GM18870 (cell line): ENCODE measurements at regions not wholly inside any gene's neighbourhood (a gene's known extent, or its start where the extent isn't known, plus 50 kb on each side); places are given as distances from the start of the nearest gene placed in this dataset.
"Not testable (repeated sequence)": the region's sequence is repeated elsewhere in the genome, so short reads cannot be mapped to it uniquely, and the experiment has no call there.

Source experiments
- ATAC-seq: cut with Tn5 transposase; IDR thresholded peaks from one replicate; pipeline ENCODE4 v1.9.1; 2021; ENCODE audit warnings: moderate library complexity; ENCODE audit not compliant: unreplicated experiment

DNA sequence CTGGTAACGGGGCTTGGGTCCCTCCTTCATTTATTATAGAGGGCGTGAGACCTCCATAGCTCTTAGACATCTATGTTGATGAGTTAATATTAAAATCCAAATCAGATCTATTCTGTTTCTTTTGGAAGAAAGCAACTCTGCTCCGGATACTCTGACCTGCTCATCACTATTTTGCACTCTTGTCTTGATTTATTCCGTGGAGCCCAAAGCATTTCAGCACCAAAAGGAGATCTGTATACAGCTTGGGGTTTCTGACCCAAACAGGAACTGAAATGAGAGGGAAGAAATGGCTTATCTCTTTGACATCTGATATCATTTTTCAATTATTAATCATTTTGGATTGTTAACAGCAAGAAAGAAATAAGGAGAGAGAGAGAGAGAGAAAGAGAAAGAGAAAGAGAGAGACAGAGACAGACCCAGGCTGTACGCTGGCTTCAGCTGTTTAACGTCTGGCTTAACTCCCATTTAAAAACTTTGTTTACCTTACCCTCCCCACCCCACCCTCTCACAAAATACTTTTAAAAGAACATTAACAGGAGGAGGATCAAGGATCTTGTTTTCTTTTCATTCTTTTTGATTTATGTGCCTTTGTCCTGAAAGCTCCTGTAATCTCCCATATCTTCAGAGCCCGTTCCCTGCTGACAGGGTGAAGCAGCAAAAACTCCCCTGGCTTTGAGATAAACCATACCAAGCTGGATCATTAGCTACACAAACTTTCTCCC lies 231.4 kb upstream of the TUT7 start:
- no peak for ATAC-seq

DNA sequence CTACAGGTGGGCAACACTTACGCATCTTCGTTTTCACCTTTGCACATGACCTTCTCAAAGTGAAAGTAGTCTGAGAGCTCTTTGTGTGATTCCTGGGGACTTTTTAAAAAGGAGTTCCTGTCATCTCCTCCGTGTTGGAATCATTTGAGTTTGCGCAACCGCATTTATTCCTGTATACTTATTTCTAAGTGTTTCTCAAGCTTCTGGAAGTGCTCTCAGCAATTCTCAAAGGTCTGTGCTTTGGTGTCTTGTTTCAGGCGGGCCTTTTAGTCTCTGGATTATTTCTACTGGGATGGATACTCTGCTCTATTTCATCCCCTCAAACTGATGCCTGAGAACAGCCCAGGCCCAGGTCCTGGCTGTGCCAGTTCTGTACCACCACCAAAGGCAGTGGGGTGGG lies 226.5 kb upstream of the TUT7 start:
- no peak for ATAC-seq

DNA sequence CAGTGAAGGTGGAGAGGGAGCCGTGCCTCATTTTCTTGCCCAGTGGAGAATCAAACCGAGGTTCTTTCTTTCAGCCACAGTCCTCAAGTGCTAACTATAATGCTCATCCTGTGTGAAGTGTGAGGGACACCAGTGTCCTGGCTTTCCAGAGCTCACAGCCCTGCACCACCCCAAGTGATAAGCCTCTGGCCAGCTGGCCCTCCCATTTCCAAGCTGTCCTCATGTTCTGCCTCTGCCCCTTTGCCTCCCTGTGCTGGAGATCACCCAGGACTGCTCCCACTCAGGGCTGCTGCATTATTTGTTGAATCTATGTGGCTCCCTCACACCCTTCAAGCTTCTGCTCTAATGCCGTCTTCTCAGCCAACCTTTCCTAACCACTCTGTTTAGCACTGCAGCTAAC lies 224.5 kb upstream of the TUT7 start:
- no peak for ATAC-seq

DNA sequence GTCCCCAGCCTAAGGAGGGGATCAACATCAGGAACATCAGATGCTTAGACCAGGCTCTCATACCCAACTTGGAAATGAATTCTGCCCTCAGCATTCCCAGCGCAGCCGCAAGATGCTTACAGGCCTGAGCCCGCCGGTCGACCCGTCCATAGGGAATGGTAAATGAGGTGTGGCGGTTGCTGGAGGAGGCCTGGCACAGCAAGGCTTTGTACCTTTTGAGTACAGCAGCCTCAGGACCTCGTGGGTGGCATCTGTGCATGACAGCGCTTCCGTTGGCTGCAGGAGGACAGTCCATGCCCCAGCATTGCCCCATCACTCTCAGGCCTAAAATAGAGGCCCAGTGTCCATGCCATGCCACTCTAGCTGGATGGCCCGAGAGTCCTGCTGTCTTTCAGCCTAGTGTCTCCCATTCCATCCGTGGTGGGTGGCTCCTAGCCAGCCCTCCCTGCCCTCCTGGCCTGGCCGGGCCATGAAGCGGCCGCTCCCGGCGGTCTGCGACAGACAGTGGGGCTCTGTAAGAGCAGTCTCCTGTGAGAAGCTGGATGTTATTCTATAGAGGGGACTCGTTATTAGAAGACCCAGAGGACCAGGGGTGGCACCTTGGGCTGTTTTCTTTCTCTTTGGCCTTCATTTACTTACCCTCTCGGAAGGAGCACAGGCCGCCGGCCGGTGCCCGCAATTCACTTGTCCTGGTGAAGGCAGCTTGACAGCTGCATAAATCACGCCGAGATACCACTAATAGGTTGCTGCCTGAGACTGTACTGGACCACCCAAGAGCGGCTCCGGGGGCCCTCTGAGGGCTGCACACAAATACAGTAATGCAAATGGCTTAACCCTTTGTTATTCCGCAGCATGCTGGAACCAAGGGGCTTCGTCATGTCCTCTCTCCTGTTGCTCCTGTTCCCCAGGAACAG lies 223.5 kb upstream of the TUT7 start:
- no peak for ATAC-seq

DNA sequence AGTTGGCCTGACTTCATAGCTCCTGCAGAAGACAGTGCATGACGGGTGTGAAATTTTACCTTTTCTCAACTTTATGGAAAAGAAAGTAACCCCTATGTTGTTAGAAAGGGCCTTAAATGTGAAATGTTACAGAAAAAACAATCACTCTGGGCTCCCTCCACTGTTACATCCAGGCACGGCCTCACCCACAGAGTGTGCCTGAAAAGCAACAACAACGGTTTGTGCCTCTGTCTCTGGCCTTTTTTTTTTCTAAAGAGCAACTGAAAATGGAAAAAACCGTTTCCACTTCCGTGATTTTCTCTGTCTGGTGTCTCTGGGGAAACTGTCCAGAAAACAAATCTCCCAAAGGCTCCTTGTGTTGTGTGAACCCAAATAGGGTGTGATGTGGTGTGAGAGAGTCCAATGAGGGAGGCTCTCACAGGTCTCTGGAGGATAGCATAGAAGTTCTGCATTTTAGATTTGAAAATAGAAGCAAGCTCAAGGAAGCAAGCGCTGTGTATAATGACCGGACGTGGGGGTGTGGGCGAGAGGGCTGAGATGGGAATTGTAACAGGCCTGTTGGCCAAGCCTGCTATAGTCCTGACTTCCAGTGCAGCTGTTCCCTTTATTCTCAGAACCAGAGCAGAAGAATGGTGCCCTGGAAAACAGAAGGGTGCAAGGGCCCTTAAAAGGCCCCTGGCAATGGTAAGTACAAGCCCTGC lies 221.8 kb upstream of the TUT7 start:
- no peak for ATAC-seq

DNA sequence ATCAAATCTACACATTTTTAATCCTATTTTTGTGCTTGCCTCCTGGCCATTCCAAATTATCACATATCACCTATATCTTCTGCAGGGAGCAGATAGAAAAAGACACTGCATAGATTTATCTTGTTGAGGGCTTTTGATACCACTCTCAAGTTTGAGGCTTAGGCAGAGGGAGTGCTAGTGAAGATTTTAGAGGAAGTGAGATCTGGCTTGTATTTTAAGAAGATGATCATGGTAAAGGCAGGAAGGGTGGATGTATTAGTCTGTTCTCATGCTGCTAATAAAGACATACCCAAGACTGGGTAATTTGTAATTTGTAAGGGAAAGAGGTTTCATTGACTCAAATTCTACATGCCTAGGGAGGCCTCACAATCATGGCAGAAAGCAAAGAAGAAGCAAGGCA lies 220.9 kb upstream of the TUT7 start:
- ATAC-seq, result no peak

DNA sequence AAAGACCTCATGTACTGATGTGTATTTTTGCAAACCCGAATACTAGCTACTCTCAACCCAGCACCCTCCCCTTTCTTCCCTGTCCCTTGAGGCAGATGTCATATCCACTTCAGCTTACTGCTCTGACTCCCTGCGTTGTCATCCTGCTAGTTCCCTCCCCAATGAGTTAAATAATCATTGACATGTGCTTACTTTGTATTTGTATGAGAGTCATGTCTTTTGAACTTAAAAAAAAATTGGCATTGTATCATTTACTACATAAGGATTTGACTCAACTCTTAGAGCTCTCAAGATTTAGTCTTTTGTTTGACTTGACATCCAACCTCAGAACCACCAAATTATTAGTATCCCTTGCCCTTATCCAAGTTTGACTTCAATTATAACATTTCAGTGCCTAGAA lies 219.7 kb upstream of the TUT7 start:
- no peak for ATAC-seq

DNA sequence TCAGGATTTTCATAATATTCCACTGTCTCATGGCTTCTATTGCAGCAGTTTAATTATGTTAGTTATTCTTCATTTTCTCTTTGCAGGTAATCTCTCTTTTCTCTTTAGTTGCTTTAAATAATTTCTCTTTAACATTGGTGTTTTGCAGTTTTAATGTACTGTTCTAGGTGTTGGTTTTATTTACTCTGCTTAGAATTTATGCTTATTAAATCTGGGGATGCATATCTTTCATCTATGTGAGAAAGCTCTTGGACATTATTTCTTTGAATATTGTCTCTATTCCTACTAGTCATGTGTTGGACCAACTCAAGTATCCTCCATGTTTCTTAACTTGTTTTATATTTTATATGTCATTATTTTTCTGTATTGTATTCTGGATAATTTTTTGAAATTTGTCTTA lies 218.7 kb upstream of the TUT7 start:
- ATAC-seq, result no peak

DNA sequence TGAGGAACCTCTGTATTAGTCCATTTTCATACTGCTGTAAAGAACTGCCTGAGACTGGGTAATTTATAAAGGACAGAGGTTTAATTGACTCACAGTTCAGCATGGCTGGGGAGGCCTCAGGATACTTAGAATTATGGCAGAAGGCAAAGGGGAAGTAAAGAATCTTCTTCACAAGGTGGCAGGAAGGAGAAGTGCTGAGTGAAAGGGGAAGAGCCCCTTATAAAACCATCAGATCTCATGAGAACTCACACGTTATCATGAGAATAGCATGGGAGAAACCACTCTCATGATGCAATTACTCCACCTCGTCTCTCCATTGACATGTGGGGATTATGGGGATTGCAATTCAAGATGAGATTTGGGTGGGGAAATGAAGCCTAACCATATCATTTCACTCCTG lies 211.4 kb upstream of the TUT7 start:
- not testable (repeated sequence) for ATAC-seq

DNA sequence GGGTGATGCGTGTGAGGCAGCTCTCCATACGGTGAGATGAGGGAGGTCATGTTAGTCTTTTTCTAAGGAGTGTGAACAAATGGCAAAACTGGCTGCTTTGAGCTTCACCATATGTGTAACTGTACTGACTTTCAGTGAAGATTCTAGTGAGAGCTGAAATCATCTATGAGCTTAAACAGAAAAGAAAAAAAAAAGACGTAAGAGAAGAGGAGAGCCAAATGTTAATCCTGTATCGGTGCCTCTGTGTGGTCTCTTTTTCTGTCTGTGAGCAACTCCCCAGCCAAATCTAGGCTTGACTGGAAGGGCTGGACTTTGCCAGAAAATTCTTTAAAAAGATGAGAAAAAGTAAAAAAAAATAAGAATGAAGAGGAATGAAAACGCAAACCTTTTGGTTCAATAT lies 209.7 kb upstream of the TUT7 start:
- ATAC-seq, result no peak

DNA sequence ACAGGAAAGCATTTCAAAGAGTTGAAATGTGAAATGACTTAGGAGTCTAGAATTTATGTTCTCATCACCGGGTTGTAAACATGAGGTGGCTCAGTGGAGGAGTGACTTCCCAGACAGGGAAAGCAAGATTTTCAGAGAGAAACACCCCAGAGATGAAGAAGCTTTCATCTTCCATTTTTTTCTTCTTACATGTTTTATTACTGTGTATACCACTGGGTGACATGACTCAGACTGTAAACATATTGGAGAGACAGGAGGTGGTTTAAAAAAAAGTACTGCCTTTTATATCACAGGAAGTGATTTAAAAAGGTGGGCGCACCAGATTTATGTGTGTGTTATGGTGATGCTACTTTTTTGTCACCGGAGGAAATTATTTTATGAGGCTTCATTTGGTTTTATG lies 209.1 kb upstream of the TUT7 start:
- no peak for ATAC-seq

DNA sequence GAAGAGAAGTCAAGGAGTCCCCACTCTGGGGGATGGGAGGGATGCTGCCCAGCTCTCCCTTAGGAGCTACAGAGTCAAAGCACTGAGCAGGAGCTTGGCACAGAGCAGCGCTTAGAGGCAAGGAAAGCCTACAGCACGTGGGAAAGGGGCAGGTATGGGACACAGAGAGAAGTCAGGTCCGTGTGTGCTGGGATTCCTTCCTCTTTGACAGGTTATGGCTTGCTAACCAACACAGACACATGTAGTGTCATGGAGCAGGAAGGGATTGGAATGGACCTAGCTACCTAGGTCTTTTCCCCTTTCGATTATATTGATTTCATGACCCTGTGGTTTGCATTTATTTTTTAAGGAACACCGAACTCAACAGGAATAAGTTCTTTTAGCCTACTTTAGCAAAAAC lies 208.5 kb upstream of the TUT7 start:
- ATAC-seq, result no peak

DNA sequence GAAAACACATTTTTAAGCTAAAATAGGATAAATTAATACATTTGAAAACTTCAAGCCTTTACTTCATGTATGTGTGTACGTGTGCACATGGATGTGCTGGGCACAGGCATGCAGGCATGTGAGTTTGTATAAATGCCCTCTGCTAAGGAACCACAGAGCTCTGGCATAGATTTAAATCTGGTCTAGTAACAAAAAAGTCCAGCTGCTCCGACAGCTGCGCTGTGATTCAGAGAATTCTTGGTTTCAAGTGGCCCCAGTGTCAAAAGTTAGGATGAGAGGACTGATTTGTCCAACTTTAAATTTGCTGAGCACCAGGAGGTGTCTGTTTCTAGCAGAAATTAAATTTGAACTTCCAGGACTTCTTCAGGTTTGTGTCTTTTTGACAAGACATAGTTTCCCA lies 203.7 kb upstream of the TUT7 start:
- ATAC-seq, result no peak

DNA sequence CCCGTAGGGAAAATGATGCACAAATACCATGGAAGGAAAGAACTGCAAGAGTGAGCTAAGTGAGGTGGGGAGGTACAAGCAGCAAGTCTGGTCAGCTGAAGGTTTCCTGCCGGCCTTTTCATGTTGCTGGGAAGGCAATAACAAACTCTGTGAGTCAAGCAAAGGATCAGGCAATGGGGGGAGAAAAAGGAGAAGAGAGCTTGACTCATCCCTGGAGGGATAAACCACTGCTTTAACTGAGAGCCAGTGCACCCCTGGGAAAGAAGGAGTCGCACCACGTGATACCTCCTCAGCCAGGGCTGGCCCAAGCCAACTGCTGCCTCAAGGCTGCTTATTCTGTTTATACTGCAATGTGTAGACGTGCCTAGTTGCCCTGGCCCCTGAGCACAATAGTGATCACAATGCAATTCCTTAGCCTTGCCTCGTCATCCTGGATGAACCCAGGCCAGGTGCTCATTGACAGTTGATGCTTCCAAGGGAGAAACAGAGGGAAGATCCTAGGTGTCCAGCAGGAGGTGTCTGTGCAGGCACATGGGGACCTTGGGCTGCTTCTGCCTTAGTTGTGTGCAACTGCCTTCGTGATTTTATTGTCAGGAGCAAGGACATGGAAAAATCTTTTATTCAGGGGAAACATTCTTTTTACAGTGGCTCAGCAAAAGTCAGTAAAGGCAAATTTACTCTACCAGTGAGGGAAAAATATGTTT lies 203.0 kb upstream of the TUT7 start:
- ATAC-seq, result no peak

DNA sequence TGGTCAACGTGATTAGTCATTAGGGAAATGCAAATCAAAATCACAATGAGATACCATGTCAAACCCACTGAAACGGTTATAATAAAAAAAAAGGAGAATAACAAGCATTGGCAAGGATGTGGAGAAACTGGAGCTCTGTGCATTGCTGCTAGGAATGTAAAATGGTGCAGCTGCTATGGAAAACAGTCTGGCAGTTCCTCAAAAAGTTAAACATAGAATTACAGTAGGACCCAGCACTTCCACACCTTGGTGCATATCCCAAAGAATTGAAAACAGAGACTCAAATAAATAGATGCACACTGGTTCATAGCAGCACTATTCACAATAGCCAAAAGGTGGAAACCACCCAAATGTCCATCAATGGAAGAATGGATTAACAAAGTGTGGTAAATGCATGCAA lies 201.5 kb upstream of the TUT7 start:
- ATAC-seq, result no peak

DNA sequence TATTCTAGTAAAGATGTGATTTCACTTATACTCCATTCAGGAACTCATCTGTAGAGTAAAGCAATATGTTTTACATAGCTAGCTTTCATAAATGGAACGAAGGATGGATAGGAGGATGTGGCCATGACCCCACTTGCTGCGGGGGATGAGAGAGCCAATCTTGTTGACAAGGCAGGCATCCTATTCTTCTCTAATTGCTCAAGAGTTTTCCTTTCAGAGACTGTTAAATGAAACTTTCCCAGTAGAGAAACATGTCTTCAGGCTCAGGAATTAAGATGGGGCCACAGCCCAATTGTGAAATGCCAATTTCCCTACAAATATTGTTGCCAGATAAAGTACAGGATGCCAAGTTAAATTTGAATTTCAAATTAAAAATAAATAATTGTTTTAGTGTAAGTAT lies 196.2 kb upstream of the TUT7 start:
- ATAC-seq, result no peak

DNA sequence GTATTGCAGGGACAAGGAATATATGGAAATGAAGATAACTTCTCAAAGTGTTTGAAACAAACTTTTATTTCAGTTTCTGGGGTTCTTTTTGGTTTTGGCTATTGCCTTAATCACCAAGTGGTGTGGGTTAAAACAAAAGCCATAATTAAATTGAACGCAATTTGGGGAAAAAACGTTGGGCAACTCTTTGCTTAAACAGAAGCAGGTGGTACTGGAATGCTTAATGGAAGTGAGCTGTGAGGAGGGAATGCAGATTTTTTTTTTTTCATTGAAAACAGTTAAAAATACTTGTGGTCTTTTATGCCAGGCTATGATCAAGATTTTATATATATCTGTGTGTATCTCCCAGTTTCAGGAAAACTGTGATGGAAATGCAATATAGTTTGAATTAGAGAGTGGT lies 195.7 kb upstream of the TUT7 start:
- no peak for ATAC-seq

DNA sequence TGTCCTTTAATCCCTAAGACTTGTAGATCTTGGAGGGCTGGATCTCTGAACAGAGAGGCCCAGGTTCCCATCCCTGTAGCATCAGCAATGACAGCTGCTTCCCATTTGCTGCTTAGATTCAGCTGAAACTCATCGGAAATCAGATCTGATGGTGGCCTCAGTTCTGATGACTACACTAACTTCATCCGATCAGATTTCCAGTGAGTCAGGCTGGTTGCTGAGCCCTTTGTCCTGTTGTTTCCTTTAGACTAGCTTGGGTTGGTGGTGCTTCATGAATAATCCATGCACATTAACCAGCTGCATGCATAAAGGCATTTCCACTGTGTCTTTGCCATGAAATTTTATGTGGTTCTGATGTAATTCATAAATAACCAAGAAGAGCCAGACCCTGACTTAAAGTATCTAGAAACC lies 195.2 kb upstream of the TUT7 start:
- ATAC-seq, result no peak

DNA sequence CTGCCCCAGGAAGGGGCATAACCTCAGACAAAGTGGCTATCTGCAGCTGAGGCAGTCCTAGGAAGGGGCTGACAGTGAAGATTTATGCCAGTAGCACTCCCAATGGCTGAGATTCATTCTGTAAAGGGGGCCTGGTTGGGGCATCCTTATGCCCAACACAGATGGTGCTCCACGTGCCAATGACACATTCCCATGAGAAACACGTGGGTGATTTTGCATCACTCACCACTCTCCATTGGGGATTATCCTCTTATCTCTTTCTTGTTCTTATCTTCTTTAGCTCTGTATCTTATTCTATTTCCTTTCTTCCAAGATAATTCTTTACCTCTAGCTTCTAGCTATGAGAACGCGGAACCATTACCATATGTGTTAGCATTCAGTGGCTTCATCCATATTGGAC lies 194.0 kb upstream of the TUT7 start:
- ATAC-seq, result no peak

DNA sequence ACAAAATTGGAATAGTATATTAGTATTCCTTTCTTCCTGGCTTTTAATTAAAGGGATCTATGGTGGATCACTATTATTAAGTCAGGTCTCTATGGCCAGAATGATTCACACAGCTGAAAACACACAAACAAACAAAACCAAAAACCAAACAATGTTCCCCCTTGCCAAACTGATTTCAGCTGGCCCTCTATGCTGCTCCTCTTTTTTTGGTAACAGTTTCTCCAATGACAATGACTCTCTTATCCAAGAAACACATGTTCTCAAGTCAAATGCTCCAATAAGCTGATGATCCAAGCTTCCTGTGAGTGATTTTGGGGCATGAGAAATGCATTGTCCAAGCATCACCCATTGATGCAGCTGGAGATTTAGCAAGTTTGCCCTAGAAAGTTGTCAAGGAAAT lies 193.4 kb upstream of the TUT7 start:
- ATAC-seq, result no peak

DNA sequence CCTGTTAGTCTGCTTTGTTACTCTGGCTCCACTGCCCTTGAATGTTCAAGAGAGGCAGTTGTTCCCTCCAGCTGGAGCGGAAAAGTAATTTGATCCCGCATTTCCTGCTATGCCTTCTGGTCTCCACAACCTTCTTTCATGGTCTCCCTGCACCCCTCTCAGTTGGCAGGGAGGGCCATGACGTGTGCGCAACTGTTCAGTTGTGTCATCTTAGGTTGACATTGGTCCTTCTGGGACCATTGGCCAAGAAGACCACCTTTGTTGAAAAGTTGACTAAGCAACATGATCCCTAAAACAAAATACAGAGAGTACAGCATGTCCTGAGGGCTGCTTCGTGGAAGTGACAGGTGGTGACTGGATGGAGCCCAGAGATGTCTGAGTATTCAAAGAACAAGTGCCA lies 192.5 kb upstream of the TUT7 start:
- ATAC-seq, result no peak
